Stromal cell of bone marrow (primary cell): ENCODE measurements at regions not wholly inside any gene's neighbourhood (a gene's known extent, or its start where the extent isn't known, plus 50 kb on each side); places are given as distances from the start of the nearest gene placed in this dataset.
A peak's percentile ranks its signal among the peaks of the same experiment; 100 is the strongest.

ENCODE experiments used
- DNase-seq: peaks from one replicate; pipeline ENCODE4 v3.0.0-alpha.2; 2012; ENCODE audit warnings: low read depth

DNA sequence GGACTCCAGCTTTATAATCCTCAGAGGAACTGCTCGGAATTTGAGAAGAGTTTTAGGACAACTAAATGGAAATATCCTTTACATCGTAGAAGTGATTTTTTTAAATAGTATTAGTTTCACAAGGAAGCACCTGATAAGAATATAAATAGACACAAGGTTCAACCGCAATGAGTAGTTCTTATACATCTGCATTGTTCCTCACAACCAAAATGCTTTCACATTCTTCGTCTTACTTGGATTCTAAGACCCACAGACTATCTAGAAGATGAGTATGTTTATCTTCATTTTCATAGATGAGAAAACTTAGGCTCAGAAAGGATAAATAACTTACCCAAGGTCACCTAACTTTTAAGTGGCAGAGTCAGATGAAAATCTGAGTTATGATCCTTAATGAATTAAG is 469.0 kb downstream of the GALC start:
- no peak for DNase-seq

GRCh38 chr14:87522575-87522974 is 470.4 kb downstream of the GALC start:
- DNase-seq: no peak

- peak; percentile 18 for DNase-seq
Measured at GRCh38 chr14:87508333-87508732, 484.6 kb downstream of the GALC start.

DNA sequence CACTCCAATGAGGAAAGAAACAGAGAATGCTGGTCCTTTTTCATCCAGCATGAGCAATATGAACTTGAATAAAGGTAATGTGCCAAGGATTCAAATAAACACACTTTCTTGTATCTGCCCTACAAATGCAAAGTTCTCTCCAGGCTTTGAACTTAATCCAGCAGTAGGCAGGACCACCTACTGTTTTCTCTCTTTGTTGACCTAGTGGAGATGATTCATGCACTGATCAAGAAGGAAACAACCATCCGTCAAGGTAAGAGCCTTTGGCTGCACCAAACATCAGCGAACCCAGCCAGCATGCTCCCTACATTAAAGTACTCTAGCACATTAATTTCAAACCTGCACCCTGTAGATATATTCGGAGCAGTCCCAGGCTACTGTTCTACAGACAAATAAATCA is 489.3 kb downstream of the GALC start:
- DNase-seq: no peak

DNA sequence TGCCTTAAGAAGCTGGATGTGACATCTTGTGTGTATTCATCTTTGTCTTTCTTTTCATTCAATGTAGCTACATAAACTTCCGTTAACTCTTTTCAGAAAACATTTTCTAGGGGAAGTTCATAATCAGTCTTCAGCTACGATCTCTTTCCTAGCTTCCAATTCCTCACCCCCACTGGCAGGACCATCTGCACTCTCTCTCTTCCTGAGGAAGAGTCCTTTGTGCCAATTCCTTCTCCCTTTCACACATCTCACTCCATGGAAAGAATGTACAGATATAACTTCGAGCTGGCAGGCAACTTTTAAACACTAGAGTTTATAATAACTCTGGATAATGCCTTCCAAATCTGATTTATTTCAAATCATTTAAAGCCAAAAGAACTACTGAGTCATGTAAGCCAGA is 495.7 kb downstream of the GALC start:
- no peak for DNase-seq

DNA sequence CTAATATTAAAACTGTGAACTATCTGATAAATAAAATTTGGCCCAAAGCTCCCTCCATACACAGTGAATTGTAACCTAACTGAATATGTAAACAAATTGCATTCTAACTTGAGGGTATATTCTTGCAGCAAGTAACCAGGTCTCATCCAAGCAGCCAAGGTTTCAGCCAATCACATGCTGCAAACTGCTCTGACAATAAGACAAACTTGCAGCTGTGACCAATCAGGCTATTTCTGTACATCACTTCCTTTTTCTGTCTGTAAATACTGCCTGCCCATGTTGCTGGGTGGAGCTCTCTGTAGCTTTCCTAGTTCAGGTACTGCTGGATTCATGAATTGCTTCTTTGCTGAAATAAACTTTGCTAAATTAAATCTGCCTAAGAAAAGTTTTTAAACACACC is 499.0 kb downstream of the GALC start:
- DNase-seq: no peak

- no peak for DNase-seq
Measured at GRCh38 chr14:87492561-87492960, 500.4 kb downstream of the GALC start.

- no peak for DNase-seq
Measured at GRCh38 chr14:87491816-87492215, 501.2 kb downstream of the GALC start.

DNA sequence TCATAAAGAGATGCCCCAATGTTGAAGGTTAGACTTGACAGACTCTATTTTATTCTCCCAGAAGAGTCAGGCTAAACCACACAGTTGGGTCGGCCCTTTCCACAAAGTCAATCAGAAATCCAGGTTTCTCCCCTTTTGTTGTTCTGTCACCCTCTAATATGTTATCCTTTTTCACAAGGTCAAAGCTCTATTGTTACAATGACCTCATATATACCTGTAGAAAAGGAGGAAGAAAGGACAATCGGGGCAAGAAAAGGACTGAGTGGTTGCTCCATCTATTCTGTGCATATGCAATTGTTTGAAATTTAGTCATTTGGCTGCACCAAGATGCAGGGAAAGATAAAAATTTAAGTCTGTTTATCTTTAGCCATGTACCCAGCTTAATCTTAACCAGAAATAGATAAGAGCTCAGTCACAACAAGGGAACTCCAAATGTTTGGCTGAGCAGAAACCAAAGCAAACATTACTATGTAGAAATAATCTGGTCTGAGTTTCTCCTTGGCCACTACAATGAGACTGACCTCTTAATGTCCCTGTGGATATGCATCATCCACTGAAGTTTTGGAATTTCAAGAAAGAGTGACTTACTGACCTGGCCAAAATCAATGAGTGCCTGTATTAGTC is 503.7 kb downstream of the GALC start:
- DNase-seq: no peak

DNA sequence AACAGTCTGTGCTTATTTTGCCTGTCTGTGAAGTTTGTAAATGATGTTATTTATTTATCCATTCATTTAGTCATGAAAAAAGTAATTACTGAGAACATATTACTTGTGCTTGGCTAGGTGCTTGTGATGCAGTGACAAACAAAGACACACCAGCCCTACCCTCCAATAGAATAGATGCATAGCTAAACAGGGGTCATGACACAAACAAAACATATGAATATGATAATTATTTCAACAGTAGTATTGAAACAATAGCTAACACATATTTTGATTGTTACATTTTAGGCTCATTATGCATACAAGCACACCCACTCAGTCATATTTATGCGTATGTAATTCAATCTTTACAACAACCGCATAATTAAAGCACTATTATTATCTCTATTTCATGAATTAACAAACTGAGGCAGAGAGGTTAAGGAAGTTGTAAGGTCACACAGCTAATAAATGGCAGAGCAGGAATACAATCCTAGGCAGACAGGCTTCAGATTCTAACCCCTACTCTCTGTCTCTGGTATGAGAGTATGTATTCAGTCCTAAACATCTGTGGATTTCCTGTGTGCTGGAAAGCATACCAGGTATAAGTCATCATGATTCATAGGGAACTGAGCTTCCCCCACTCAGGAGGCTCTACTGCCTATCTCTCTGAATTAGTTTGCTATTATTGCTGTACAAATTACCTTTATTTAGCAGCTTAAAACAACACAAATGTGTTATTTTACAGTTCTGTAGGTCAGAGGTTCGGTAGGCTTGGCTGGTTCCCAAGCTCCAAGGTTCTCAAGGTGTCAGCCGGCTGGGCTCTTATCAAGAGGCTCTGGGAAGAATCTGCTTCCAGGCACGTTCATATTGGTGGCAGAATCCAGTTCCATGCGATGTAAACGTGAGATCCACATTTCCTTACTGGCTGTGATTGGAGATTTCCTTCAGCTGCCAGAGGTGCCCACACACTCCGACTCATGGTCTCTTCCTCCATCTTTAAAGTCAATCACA is 509.4 kb downstream of the GALC start:
- no peak for DNase-seq

GRCh38 chr14:87468531-87468930 is 524.5 kb downstream of the GALC start:
- no peak for DNase-seq

DNA sequence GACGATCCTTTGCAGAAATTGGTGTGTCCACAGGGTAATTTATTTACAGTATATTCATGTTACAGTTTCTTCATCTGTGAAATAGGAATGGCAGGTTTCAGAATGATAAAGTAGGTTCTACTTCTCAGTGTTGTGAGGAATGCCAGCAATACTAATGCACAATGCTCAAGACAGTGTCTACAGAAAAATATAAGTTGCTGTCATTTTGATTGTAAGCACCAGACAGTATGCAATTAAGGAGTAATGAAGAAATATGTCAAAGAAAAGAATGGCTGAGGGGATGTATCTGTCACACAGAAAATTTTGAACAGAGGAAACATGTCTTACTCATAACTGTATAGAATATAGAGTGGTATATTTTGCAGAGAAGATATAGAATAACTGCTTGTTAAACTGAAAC is 525.4 kb downstream of the GALC start:
- DNase-seq: no peak

GRCh38 chr14:87465770-87466169 is 527.2 kb downstream of the GALC start:
- no peak for DNase-seq

DNA sequence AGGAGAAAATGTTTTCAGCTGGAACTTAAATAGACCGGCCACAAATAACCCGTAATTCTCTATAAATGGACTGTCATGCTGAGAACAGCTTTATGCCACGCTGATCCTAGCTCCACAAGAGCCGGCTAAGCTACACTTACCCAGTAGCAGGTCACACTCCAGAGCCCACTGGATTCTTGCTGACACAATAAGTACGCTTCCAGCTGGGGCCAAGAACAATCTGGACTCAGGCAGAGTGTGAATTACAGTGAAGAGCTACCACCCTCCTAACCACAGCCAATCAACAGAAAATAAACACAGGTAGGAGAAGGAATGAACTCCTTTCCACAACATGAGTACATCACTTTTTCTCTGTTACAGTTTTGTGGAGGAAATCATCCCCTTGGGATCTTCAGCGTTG is 531.3 kb downstream of the GALC start:
- no peak for DNase-seq

DNA sequence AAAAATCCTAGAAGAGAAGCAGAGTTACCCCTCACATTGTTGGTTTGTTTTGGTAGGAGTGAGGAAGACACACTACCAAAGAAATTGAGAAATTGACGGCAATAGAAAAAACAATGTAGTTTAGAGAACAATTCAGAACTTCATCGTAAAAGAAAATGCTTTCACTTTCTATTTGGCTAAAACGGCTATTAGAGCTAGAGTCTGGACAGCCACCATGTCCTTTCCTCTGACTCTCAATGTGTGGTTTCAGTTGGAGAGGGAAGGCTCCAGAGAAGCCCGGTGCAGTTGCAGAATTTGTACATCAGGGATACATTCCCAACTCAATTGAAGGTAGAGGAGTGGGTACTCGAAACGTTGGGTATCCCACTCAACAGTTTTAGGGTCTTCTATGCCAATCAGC is 535.3 kb downstream of the GALC start:
- peak; percentile 10 for DNase-seq

DNA sequence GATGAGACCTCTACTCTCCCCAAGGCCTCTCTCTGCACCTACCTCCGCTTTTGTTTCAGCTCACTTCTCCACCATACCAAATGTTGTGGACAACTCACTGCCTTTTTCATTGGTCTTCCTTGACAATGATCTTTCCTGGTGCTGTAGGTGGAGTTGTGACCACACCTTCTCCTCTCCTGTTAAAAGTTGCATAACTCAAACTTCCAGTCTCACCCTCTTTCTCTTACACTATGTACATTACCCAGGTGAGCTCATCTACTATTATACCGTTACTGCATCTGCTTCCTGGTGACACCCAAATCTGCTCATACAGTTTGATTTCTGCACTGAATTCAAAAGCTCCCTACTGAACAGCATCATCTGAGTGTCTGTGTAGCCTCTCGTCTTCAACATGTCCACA is 542.8 kb downstream of the GALC start:
- no peak for DNase-seq

DNA sequence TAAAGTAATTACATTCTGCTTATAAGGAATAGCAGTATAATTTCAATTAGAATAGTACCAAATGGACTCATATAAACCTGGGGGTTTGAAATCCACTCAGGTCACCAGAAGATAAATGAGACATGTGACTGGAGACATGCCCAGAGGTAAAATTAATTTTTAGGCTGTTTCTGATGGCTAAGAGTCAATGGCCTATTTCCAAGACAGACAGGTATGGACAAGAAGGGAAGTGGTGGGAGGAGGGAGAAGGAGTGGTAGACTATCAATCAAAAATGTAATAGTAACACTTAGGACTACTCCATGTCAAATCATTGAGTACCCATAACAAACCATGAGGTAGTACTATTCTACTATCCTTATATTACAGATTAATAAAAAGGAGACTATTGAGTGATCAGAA is 544.0 kb downstream of the GALC start:
- DNase-seq: no peak

GRCh38 chr14:87443787-87444186 is 549.2 kb downstream of the GALC start:
- peak; percentile 65 for DNase-seq

- no peak for DNase-seq
Measured at GRCh38 chr14:87443039-87443438, 549.9 kb downstream of the GALC start.

DNA sequence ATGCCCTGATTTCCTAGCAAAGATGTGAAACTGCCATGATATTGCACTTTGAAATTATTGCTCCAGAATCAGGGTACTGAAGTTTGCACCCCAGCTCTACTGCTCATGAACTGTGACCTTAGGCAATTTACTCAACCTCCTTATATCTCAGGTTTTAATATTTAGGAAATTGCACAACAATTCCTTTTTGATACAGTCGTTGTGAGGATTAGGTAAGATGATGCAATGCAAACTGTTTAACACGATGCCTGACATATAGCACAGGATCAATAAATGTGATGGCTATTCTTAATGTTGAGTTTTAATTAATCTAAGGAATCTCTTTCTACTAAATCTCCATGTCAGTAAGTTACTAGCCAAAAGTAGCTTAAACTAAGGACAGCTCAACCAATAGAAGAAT is 555.8 kb downstream of the GALC start:
- no peak for DNase-seq

DNA sequence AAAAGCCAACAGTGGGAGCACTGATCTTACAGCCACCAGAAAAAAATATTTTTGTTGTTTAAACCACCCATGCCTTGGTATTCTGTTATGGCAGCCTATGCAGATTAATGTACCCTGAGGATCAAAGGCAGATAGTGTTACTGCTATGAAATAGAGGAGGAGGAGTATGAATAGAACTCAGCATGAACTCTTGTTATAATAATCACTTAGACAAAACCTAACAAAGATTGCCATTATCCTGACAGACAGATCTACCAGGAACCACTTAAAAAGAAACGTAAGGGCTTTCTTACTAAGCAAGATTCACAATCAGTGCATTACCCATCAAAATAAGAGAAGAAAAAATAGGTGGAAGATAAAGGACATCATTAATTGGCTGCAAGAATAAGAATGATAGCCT is 558.3 kb downstream of the GALC start:
- DNase-seq: no peak

GRCh38 chr14:87434011-87434410 is 559.0 kb downstream of the GALC start:
- no peak for DNase-seq

DNA sequence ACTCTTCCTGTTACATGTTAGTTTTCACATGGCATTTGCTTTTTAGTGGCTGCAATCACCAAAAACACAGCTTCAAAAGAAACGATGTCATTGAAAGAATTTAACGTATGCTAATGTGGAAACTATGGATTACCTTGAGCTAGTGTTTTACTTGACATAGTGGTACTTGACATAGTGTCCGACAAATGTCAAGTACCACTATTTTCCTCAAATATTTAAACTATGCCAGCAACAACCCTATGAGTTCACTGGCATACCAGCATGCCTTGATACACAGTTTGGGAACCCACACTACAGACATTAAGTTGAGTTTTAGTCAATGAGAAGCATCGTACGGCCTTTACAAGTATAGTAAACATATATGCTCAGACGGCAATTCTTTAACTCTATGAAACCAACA is 560.3 kb downstream of the GALC start:
- no peak for DNase-seq

DNA sequence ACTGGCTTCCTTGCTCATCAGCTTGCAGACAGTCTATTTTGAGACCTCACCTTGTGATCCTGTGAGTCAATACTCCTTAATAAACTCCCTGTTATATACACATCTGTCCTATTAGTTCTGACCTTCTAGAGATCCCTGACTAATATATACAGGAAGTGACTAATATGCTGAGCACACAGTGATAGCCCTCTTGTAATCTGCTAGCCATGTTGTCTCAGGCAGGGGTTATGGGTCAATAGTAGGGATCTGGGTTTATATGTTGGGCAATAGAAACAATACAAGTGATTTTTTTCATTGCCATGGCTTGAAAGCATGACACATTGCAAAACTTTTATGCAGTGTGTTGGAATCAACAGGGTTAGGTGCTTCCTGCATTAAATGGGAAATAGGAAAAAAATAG is 562.2 kb downstream of the GALC start:
- DNase-seq: peak; percentile 27
